Endothelial cell (in vitro differentiated cells): ENCODE measurements at regions not wholly inside any gene's neighbourhood (a gene's known extent, or its start where the extent isn't known, plus 50 kb on each side); places are given as distances from the start of the nearest gene placed in this dataset.
"Not testable (repeated sequence)": the region's sequence is repeated elsewhere in the genome, so short reads cannot be mapped to it uniquely, and the experiment has no call there.

Source experiments
- DNase-seq: peaks from one replicate; pipeline ENCODE4 v3.0.0; 2021; ENCODE audit warnings: low spot score
- H3K27ac Mint-ChIP-seq: one replicate; pipeline ENCODE4 v1.8.0; 2021; ENCODE audit warnings: mixed read lengths, inconsistent platforms; ENCODE audit not compliant: unreplicated experiment
- H3K27me3 Mint-ChIP-seq: one replicate; pipeline ENCODE4 v1.8.0; 2021; ENCODE audit warnings: mild to moderate bottlenecking, moderate library complexity, mixed read lengths, inconsistent platforms; ENCODE audit not compliant: unreplicated experiment
- H3K36me3 Mint-ChIP-seq: one replicate; pipeline ENCODE4 v1.8.0; 2021; ENCODE audit warnings: mild to moderate bottlenecking, low read depth, mixed read lengths, inconsistent platforms; ENCODE audit not compliant: unreplicated experiment
- H3K4me1 Mint-ChIP-seq: one replicate; pipeline ENCODE4 v1.8.0; 2021; ENCODE audit warnings: mild to moderate bottlenecking, mixed read lengths, inconsistent platforms; ENCODE audit not compliant: unreplicated experiment
- H3K4me3 Mint-ChIP-seq: one replicate; pipeline ENCODE4 v1.8.0; 2021; ENCODE audit warnings: mild to moderate bottlenecking, mixed read lengths, inconsistent platforms; ENCODE audit not compliant: unreplicated experiment
- H3K9me3 Mint-ChIP-seq: one replicate; pipeline ENCODE4 v1.8.0; 2021; ENCODE audit warnings: mixed read lengths, inconsistent platforms; ENCODE audit not compliant: unreplicated experiment
- TF ChIP-seq, protein P1 (sequence below): fragments of 200-600 bp; sonication (generic); IDR thresholded peaks from one replicate; pipeline ENCODE4 v1.5.0; 2021; ENCODE audit warnings: antibody characterized with exemption; ENCODE audit not compliant: unreplicated experiment

GRCh38 chr6:103313432-103313831 is 1546.3 kb downstream of the HACE1 start:
- no peaks in the 10 kb centered on the region for H3K4me1 Mint-ChIP-seq
- H3K27me3 Mint-ChIP-seq, result no peaks in the 10 kb centered on the region
- peaks cover 6% of the 10 kb centered on the region for H3K36me3 Mint-ChIP-seq
- DNase-seq, result no peak
- H3K27ac Mint-ChIP-seq, result no peak overlapping the region
- H3K9me3 Mint-ChIP-seq, result no peaks in the 10 kb centered on the region
- H3K4me3 Mint-ChIP-seq, result no peak overlapping the region
- TF ChIP-seq, protein P1, sequence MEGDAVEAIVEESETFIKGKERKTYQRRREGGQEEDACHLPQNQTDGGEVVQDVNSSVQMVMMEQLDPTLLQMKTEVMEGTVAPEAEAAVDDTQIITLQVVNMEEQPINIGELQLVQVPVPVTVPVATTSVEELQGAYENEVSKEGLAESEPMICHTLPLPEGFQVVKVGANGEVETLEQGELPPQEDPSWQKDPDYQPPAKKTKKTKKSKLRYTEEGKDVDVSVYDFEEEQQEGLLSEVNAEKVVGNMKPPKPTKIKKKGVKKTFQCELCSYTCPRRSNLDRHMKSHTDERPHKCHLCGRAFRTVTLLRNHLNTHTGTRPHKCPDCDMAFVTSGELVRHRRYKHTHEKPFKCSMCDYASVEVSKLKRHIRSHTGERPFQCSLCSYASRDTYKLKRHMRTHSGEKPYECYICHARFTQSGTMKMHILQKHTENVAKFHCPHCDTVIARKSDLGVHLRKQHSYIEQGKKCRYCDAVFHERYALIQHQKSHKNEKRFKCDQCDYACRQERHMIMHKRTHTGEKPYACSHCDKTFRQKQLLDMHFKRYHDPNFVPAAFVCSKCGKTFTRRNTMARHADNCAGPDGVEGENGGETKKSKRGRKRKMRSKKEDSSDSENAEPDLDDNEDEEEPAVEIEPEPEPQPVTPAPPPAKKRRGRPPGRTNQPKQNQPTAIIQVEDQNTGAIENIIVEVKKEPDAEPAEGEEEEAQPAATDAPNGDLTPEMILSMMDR, result no peak

DNA sequence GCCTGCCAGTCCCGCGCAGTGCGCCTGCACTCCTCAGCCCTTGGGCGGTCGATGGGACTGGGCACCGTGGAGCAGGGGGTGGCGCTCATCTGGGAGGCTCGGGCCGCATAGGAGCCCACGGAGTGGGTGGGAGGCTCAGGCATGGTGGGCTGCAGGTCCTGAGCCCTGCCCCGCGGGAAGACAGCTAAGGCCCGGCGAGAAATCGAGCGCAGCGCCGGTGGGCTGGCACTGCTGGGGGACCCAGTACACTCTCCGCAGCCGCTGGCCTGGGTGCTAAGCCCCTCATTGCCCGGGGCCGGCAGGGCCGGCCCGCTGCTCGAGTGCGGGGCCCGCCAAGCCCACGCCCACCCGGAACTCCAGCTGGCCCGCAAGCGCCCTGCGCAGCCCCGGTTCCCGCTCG is 1565.3 kb downstream of the HACE1 start:
- H3K27me3 Mint-ChIP-seq, H3K4me1 Mint-ChIP-seq, H3K4me3 Mint-ChIP-seq, H3K9me3 Mint-ChIP-seq, DNase-seq, H3K27ac Mint-ChIP-seq, H3K36me3 Mint-ChIP-seq: not testable (repeated sequence)

DNA sequence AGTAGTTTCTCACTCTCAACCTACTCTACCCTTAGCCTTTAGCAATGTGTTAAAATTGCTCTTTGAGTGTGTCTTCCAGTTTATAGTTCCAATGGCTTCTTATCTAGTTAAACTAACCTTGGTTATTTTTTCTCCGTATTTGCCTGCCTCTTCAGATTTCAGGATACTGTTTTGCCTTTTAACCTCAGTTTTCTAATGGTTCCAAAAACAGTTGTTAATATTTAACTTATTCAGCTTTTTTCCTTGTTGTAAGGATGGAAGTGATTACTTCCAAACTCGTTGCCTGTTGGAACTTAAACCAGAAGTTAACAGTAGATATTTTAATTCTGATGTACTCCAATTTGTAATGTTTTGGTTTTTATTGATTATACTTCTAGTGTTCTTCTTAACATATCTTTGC is 1574.9 kb downstream of the HACE1 start:
- H3K27ac Mint-ChIP-seq, result no peak overlapping the region
- H3K4me3 Mint-ChIP-seq, result no peak overlapping the region
- no peaks in the 10 kb centered on the region for H3K9me3 Mint-ChIP-seq
- H3K4me1 Mint-ChIP-seq, result no peaks in the 10 kb centered on the region
- no peak for DNase-seq
- TF ChIP-seq, protein P1, result no peak
- H3K36me3 Mint-ChIP-seq, result peaks cover 3% of the 10 kb centered on the region
- no peaks in the 10 kb centered on the region for H3K27me3 Mint-ChIP-seq

GRCh38 chr6:103280417-103280816 is 1579.3 kb downstream of the HACE1 start:
- peaks cover 3% of the 10 kb centered on the region for H3K36me3 Mint-ChIP-seq
- no peak overlapping the region for H3K4me3 Mint-ChIP-seq
- H3K4me1 Mint-ChIP-seq, result no peaks in the 10 kb centered on the region
- no peaks in the 10 kb centered on the region for H3K9me3 Mint-ChIP-seq
- H3K27ac Mint-ChIP-seq, result no peak overlapping the region
- TF ChIP-seq, protein P1, result no peak
- H3K27me3 Mint-ChIP-seq, result no peaks in the 10 kb centered on the region
- DNase-seq, result no peak

DNA sequence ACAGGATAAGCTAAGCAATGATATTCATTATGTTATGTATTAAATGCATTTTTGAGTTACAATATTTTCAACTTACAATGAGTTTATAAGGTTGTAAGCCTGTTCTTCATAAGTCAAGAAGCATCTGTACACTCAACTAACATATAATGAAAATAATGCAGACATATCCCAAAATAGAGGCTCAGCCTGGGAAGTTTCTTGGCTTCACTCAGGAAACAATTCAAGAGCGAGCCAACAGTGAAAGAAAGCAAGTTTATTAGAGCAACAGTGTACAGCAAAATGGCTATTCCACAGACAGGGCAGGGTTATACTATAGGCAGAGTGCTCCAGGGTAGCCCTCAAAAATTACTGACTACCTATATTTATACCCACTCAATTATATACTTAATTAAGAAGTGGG is 1581.8 kb downstream of the HACE1 start:
- no peaks in the 10 kb centered on the region for H3K27me3 Mint-ChIP-seq
- no peak overlapping the region for H3K4me3 Mint-ChIP-seq
- no peaks in the 10 kb centered on the region for H3K9me3 Mint-ChIP-seq
- TF ChIP-seq, protein P1, result no peak
- no peak overlapping the region for H3K27ac Mint-ChIP-seq
- DNase-seq, result no peak
- peaks cover 3% of the 10 kb centered on the region for H3K36me3 Mint-ChIP-seq
- H3K4me1 Mint-ChIP-seq, result no peaks in the 10 kb centered on the region

GRCh38 chr6:103273048-103273447 is 1586.7 kb downstream of the HACE1 start:
- Mint-ChIP-seq H3K4me1 (no peaks in the 10 kb centered on the region), H3K36me3 (no peaks in the 10 kb centered on the region), H3K27me3 (no peaks in the 10 kb centered on the region), H3K4me3 (no peak overlapping the region), H3K9me3 (no peaks in the 10 kb centered on the region), H3K27ac (no peak overlapping the region)
- DNase-seq, result no peak
- TF ChIP-seq, protein P1, result peak; percentile 53
